ENCODE measurements at regions not wholly inside any gene's neighbourhood (a gene's known extent, or its start where the extent isn't known, plus 50 kb on each side); places are given as distances from the start of the nearest gene placed in this dataset.

DNA sequence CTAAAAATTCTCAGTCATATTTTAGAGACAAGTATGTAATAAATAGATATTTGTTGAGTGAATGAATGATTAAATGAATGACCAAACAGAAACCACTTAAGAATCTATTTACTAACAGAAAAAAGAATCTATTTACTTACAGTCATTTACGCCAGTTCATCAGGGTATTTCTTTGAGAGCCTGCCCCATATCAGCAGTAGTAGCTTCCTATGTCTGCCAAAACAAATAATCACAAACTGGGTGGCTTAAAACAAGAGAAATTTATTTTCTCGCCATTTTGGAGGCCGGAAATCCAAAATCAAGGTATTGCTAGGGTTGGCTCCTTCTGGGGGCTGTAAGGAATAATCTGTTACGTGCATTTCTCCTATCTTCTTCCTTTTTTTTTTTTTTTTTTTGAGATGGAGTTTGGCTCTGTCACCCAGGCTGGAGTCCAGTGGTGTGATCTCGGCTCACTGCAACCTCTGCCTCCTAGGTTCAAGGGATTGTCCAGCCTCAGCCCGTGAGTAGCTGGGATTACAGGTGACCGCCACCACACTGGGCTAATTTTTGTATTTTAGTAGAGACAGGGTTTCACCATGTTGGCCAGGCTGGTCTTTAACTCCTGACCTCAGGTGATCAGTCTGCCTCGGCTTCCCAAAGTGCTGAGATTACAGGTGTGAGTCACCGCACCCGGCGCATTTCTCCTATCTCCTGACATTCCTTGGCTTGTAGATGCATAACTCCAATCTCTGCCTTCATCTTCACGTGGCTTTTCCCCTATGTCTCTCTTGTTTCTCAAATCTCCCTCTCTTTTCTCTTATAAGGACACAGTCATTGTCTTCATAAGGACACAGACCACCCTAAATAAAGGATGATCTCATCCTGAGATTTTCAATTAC lies 65.2 kb upstream of the SPPL2A start:
- H3K4me3 ChIP-seq (replicated peaks; ENCODE audit: low read depth, low read length), result no peak overlapping the region
- no peak for TF ChIP-seq CTCF (IDR thresholded peaks at IDR 0.05; ENCODE audit: low read depth, low read length, missing control alignments)
- no peak for DNase-seq (ENCODE audit: extremely low read depth, low read depth)

- TF ChIP-seq CTCF (IDR thresholded peaks at IDR 0.05; ENCODE audit: low read depth, low read length, missing control alignments), result no peak
- DNase-seq (ENCODE audit: extremely low read depth, low read depth), result peak; percentile 48
Observed at GRCh38 chr15:50828610-50829206, 63.2 kb upstream of the SPPL2A start.

GRCh38 chr15:50825946-50826345 lies 60.4 kb upstream of the SPPL2A start:
- DNase-seq (ENCODE audit: extremely low read depth, low read depth), result no peak
- no peak for TF ChIP-seq CTCF (IDR thresholded peaks at IDR 0.05; ENCODE audit: low read depth, low read length, missing control alignments)
- no peak overlapping the region for H3K4me3 ChIP-seq (replicated peaks; ENCODE audit: low read depth, low read length)

More at GRCh38 chr15:50828610-50829206, 63.2 kb upstream of the SPPL2A start:
- H3K4me3 ChIP-seq (replicated peaks; ENCODE audit: low read depth, low read length), result no peak overlapping the region

- H3K4me3 ChIP-seq (replicated peaks; ENCODE audit: low read depth, low read length), result no peak overlapping the region
- no peak for TF ChIP-seq CTCF (IDR thresholded peaks at IDR 0.05; ENCODE audit: low read depth, low read length, missing control alignments)
- DNase-seq (ENCODE audit: extremely low read depth, low read depth), result no peak
Observed at GRCh38 chr15:50824514-50824913, 59.0 kb upstream of the SPPL2A start.

- no peak for TF ChIP-seq CTCF (IDR thresholded peaks at IDR 0.05; ENCODE audit: low read depth, low read length, missing control alignments)
- H3K4me3 ChIP-seq (replicated peaks; ENCODE audit: low read depth, low read length), result no peak overlapping the region
- no peak for DNase-seq (ENCODE audit: extremely low read depth, low read depth)
Observed at GRCh38 chr15:50823281-50823680, 57.8 kb upstream of the SPPL2A start.

- no peak for TF ChIP-seq CTCF (IDR thresholded peaks at IDR 0.05; ENCODE audit: low read depth, low read length, missing control alignments)
- no peak for DNase-seq (ENCODE audit: extremely low read depth, low read depth)
- H3K4me3 ChIP-seq (replicated peaks; ENCODE audit: low read depth, low read length), result no peak overlapping the region
Observed at GRCh38 chr15:50821476-50821875, 56.0 kb upstream of the SPPL2A start.
